ENCODE measurements at regions not wholly inside any gene's neighbourhood (a gene's known extent, or its start where the extent isn't known, plus 50 kb on each side); places are given as distances from the start of the nearest gene placed in this dataset.
"Not testable (repeated sequence)": the region's sequence is repeated elsewhere in the genome, so short reads cannot be mapped to it uniquely, and the experiment has no call there.

DNA sequence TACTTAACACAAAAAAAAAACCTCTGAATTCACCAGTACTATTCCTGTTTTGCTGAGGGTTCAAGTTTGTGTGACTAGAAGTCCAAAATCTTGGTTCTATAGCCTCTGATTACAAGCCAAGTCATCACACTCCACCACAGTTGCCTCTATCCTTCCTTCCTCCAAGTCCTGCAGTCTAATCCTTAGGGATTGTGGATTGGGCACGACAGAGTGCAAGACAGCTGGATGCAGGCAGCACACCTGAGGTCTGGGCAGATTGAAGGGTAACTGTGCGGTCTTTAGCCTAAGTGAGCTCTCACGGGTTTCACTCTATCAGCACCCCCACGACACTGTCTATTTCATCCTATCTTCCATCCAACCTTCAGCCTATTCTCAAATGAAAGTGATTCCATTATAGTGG is 299.4 kb upstream of the ID2 start:
- TF ChIP-seq, protein P1, sequence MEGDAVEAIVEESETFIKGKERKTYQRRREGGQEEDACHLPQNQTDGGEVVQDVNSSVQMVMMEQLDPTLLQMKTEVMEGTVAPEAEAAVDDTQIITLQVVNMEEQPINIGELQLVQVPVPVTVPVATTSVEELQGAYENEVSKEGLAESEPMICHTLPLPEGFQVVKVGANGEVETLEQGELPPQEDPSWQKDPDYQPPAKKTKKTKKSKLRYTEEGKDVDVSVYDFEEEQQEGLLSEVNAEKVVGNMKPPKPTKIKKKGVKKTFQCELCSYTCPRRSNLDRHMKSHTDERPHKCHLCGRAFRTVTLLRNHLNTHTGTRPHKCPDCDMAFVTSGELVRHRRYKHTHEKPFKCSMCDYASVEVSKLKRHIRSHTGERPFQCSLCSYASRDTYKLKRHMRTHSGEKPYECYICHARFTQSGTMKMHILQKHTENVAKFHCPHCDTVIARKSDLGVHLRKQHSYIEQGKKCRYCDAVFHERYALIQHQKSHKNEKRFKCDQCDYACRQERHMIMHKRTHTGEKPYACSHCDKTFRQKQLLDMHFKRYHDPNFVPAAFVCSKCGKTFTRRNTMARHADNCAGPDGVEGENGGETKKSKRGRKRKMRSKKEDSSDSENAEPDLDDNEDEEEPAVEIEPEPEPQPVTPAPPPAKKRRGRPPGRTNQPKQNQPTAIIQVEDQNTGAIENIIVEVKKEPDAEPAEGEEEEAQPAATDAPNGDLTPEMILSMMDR (IDR thresholded peaks at IDR 0.05; ENCODE audit: insufficient read depth, low read length, poor library complexity, severe bottlenecking), result no peak
- no peak for DNase-seq (ENCODE audit: extremely low read depth, insufficient read length)
- H3K4me3 ChIP-seq (replicated peaks; ENCODE audit: low read depth, low read length), result no peak overlapping the region
- H3K27me3 ChIP-seq (replicated peaks; ENCODE audit: control insufficient read depth, insufficient read depth, low read length), result no peaks in the 10 kb centered on the region
- H3K36me3 ChIP-seq (ENCODE audit: control insufficient read depth, insufficient read depth, low read length), result no peaks in the 10 kb centered on the region

DNA sequence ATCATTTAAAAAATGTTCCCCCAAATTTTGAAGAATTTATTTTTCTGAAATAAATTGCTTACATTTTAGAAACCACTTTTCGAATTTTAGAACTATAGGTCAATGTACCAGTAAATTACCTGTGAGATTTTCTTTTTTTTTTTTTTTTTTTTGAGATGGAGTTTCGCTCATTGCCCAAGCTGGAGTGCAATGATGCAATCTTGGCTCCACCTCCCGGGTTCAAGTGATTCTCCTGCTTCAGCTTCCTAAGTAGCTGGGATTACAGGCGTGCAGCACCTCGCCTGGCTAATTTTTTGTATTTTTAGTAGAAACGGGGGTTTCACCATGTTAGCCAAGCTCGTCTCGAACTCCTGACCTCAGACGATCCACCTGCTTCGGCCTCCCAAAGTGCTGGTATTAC is 295.1 kb upstream of the ID2 start:
- not testable (repeated sequence) for DNase-seq (ENCODE audit: extremely low read depth, insufficient read length); H3K4me3 ChIP-seq (replicated peaks; ENCODE audit: low read depth, low read length); H3K27me3 ChIP-seq (replicated peaks; ENCODE audit: control insufficient read depth, insufficient read depth, low read length); H3K36me3 ChIP-seq (ENCODE audit: control insufficient read depth, insufficient read depth, low read length)

DNA sequence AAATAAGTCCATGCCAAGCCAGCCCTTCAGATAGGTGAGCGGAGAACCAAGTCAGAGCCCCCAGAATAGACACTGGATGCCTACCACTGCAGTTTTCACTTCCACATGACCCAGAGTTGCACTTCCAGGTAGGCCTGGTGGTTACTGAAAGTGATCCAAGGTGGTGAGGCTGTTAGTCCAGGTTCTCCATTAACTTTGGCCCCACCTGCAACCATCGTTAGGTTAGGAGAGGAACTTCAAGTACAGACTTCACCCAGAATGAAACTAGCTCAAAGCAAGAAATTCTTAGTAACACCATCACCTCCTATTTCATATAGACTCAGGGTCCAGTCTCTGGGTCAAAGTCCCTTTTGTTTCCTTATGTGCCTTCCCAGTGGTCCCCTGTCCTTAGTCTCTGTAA is 293.1 kb upstream of the ID2 start:
- H3K27me3 ChIP-seq (replicated peaks; ENCODE audit: control insufficient read depth, insufficient read depth, low read length), result no peaks in the 10 kb centered on the region
- TF ChIP-seq, protein P1 (IDR thresholded peaks at IDR 0.05; ENCODE audit: insufficient read depth, low read length, poor library complexity, severe bottlenecking), result no peak

DNA sequence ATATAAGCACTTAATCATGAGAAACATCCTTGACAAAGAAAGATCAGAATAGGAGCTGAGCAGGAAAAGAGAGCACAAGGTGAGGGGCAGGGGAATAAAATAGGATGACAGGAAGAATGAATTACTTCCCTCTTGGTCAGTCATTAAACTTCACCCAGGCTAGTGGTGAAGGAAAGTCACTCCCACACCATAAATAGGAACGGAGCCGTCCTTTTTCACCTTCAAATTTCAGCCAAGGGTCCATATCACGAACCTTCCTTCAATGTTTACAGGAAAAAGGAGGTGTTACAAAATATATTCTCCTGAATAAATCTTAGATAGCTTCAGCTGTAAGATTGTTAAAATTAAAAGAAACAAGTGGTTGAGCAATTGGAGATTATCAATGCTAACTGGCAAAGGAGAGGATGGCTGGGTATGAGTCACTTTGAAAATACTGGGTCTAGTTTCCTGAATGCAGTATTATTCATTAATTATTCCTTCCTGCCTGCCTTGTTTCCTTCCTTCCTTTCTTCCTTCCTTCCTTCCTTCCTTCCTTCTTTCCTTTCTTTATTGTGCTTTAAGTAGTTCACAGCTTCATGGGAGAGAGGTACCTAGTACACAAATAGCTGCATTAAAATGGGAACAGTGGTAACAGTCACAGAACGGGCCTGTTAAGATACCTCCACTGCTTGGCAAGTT is 292.3 kb upstream of the ID2 start:
- no peaks in the 10 kb centered on the region for H3K36me3 ChIP-seq (ENCODE audit: control insufficient read depth, insufficient read depth, low read length)
- no peak for DNase-seq (ENCODE audit: extremely low read depth, insufficient read length)

More for the DNA sequence above, 293.1 kb upstream of the ID2 start:
- Histone ChIP-seq H3K36me3 (ENCODE audit: control insufficient read depth, insufficient read depth, low read length) (no peaks in the 10 kb centered on the region), H3K4me3 (replicated peaks; ENCODE audit: low read depth, low read length) (no peak overlapping the region)
- no peak for DNase-seq (ENCODE audit: extremely low read depth, insufficient read length)

DNA sequence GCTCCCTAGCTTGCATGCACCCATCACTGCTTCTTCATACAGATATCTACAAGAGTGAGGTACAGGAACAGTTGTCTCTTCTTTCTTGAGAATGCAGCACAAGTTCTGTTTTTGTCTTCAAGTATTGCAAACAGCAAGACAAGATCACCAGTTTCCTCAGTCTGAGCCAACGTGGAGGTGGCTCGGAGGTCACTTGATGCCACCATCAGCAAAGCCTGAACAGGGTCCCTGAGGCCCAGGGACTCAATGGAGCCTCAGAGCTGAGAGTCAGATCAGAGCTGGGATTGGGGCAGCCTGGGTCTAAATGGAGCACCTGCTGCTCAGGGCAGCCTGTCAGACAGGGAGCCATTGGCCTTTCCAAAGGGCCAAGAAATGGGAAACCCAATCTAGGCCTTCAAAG is 290.7 kb upstream of the ID2 start:
- no peak overlapping the region for H3K4me3 ChIP-seq (replicated peaks; ENCODE audit: low read depth, low read length)
- no peak for DNase-seq (ENCODE audit: extremely low read depth, insufficient read length)
- TF ChIP-seq, protein P1 (IDR thresholded peaks at IDR 0.05; ENCODE audit: insufficient read depth, low read length, poor library complexity, severe bottlenecking), result no peak
- H3K36me3 ChIP-seq (ENCODE audit: control insufficient read depth, insufficient read depth, low read length), result no peaks in the 10 kb centered on the region
- H3K27me3 ChIP-seq (replicated peaks; ENCODE audit: control insufficient read depth, insufficient read depth, low read length), result no peaks in the 10 kb centered on the region

More for the DNA sequence above, 292.3 kb upstream of the ID2 start:
- H3K4me3 ChIP-seq (replicated peaks; ENCODE audit: low read depth, low read length), result no peak overlapping the region
- TF ChIP-seq, protein P1 (IDR thresholded peaks at IDR 0.05; ENCODE audit: insufficient read depth, low read length, poor library complexity, severe bottlenecking), result no peak
- no peaks in the 10 kb centered on the region for H3K27me3 ChIP-seq (replicated peaks; ENCODE audit: control insufficient read depth, insufficient read depth, low read length)

DNA sequence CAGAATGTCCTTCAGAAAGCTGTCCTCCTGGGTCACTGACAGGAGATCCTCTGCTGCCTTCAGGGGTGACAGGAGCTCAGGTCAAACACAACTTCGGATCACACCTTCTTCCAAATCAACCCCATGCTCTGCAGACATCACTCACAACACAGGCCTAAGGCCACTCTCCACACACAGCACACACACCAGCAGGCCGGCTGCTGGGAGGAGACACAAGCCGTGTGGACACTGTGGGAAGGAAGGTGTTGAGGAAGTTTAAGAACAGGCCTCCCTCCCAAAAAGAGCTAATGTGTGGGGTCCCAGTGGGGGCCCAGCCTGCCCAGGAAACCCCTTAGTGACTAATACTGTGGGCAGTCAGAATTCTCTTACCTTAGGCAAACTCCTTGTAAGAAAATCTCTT is 290.3 kb upstream of the ID2 start:
- no peaks in the 10 kb centered on the region for H3K27me3 ChIP-seq (replicated peaks; ENCODE audit: control insufficient read depth, insufficient read depth, low read length)
- no peak overlapping the region for H3K4me3 ChIP-seq (replicated peaks; ENCODE audit: low read depth, low read length)
- H3K36me3 ChIP-seq (ENCODE audit: control insufficient read depth, insufficient read depth, low read length), result no peaks in the 10 kb centered on the region
- DNase-seq (ENCODE audit: extremely low read depth, insufficient read length), result no peak
- TF ChIP-seq, protein P1 (IDR thresholded peaks at IDR 0.05; ENCODE audit: insufficient read depth, low read length, poor library complexity, severe bottlenecking), result no peak
